HL-60/S4 treated with phorbol 12-myristate 13-acetate at 8.2 ng/mL for 4 days and 3 days (cell line): ENCODE measurements at regions not wholly inside any gene's neighbourhood (a gene's known extent, or its start where the extent isn't known, plus 50 kb on each side); places are given as distances from the start of the nearest gene placed in this dataset.

ENCODE experiments used
- in situ Hi-C: fragments of 300-500 bp; cut with MboI; formaldehyde crosslinking; loops from 2 replicates; pipeline ENCODE4 v1.15.0; 2022; ENCODE audit warnings: low sequenced_read_pairs

DNA sequence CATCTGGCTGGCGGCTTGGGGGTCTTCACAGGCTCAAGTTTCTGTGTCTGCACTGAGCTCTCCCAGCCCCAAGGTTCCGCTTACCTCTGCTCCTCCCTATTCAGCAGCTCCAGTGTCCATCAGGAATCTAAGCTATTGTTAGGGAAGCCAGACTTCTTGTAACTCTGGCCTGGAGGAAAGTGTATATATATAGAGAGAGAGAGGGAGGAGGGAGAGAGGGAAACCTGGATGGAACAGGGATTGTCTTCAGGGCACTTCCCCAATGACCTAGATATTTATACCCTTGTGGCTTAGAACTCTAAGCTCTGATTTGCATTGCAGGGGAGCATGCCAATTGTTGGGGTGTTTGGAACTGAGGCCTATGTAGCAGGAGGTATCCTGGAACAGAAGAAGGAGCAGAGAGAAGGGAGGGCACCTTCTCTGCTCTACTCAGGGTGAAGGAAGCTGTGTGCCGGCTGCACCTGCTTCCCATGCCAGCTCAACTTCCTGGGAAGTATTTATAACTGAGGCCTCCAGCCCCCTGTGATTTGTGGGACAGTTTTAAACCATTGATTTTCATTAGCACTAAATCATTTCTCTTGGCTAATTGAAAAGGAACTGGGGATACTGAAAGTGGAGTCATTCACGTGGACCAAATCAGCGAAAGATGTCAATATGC is 70.9 kb downstream of the NAV1 start:
- in situ Hi-C loops, result no loop called here

DNA sequence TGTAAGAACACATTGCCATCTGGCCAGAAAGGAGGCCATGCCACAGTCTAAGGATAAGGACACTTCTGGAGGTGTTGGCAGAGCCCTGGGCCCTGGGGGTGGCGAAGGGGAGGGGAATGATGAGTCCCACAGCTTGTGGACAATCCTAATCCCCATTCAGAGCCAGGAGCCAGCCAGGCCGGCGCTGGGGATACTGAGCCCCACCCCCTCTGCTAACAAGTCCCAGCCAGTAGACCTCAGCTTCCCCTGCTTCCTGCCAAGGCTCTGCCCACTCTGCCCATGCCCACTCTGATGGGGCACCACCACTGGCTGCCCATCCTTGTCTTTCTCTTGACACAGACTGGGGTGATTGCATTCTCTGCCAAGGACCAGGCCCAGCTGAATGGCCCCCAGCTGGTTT is 71.9 kb downstream of the NAV1 start:
- in situ Hi-C loops, result no loop called here

DNA sequence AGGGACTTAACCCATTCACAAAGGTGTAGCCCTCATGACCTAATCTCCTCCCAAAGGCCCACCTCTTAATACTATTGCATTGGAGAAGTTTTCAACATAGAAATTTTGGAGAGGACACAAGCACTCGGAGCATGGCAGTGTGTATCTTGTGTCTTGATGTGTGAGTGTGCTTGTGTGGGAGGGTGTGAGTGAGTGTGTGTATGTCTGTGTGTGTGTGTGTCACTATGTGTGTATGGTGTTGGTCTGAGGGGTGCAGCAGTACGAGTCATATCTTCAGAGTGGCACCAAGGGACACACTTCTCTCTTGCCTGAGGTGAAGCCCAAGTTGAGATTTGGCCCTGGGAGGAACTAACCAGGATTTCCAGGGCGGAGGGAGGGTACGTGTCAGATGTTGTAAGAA is 73.7 kb downstream of the NAV1 start:
- in situ Hi-C loops, result no loop called here

DNA sequence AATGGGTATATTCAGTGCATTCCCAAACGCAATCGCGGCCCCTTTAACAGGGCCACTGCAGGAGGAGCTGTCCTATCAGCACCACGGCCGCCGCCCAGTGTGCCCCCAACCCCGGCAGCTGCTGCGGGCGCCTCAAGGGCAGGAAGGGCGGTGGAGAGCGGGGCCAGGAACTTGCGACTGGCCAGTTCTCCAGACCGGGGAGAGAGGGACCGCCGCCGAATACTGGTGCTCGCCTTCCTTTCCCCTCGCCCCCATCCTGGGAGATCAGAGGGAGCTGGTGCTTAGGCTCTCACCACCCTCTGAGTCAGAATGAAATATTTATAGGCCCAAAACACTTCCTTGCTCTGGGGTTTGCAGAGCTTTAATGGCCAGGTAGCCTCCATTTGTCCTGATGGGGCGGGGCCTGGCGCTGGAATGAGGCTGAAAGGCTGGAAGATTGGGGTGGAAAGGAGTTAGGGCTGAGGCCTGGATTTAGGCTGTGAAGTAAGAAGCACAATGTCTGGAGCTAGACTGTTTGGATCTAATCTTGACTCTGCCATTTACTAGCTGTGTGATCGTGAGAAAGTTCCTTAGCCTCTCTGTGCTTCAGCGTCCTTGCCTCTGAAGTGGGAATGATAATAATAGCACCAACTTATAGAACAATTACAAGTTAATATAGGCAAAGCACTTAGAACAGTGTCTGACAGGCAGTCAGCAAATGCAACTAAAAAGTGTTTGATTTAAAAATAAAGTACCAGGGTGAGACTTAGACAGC is 75.5 kb downstream of the NAV1 start:
- in situ Hi-C loops, result no loop called here

DNA sequence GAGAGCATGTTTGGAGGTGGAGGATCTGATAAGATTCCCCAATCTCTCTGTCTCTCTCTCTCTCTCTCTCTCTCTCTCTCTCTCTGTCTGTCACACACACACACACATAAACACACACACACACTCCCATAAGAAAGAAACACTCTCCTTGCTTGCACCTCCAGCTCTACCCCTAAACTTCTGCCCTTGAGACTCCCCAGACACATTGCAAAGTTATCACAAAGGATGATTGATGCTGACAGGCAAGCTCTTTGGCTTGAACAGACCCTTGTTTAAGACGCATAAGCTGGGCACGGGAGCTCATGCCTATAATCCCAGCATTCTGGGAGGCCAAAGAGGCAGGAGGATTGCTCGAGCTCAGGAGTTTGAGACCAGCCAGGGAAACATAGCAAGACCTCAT is 78.2 kb downstream of the NAV1 start:
- in situ Hi-C loops, result no loop called here

DNA sequence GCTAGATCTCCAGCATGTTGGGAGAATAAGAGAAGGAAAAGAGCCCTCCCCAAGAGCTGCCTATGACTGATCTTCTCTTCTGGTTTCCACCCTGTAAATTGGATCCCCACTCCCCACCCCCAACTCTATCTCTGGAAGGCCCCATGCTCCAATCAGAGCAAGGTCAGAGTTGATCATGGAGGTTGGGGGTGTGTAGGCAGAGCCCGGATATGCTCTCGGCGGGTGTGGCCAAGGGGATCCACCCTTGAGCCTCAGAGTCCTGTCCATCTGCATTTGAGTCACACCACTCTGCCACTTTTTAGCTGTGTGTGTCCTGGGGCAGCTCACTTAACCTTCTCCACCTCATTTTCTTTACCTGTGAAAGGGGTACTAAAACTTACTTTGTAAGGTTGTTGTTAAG is 79.5 kb downstream of the NAV1 start:
- in situ Hi-C loops, result no loop called here

DNA sequence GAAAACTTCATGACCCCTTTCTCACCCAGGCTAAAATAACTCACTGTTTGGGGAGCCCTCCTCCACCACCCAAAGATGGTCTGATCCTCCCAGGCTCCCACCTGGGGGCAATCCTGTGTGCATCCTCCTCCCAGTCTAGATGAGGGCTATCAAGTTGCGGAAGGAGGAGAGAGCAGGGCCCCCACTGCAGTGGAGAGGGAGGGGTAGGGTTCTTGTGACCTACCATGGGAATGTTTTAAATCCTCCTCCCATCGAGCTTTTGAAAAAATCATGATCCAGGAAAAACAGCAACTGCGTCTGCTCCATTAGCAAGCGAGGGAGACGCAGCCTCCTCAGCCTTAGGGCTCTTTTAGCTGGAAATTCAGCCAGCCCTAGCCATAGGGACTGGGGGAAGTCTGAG is 80.0 kb downstream of the NAV1 start:
- in situ Hi-C loops, result no loop called here

DNA sequence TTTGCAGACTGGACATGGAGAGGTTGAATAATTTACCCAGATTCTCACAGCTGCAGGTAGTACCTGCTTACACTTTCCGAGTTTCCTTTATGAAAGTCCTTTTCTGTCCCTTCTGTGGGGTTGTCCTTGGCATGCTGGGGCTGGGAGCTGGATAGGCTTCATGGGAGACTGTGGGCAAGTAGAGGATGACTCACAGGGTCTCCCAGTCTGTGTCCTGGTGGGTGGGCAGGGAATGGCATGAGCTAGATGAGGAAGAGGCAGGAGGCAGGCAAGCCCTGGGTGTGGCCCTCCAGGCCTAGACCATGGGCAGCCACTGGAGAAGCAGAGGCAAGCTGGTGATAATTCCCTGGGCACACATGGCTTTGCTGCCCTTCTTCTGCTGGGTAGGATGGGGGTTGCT is 80.6 kb downstream of the NAV1 start:
- in situ Hi-C loops, result no loop called here

DNA sequence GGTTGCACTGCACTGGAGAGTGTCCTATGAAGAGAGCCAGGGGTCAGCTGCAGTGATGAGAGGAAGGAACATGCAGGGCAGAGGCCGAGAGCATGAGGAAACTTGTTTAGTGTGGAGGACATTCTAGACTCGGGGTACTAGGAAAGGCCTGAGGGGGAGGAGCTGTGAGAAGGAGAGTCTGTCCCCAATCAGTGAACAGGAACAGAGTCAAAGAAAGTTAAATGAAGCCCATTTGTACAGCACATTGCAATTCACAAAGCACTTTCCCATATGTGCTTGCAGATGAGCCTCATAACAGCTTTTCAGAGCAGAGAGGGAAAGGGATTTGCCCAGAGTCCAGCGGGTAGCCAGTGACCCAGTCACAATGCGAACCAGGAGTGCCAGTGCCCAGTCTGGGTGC is 83.4 kb downstream of the NAV1 start:
- in situ Hi-C loops, result no loop called here

DNA sequence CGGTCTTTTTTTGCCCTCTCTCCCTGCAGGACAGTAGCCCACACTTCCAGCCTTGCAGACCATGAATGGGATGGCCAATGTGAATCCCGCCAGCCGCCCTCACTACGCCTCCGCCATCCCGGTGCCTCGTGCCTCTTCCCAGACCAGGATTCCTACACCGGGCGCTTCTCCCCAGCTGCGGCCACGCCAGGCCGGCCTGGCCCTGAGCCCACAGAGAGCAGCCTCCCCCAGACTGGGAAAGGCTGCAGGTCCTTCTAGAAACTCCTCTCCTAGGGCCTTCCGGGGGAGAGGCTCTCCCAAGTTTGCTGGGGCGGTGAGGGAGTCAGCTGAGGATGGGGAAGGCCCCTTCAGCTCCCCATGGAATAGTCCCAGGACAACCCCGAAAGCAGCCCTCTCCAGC is 83.9 kb downstream of the NAV1 start:
- in situ Hi-C loops, result no loop called here

DNA sequence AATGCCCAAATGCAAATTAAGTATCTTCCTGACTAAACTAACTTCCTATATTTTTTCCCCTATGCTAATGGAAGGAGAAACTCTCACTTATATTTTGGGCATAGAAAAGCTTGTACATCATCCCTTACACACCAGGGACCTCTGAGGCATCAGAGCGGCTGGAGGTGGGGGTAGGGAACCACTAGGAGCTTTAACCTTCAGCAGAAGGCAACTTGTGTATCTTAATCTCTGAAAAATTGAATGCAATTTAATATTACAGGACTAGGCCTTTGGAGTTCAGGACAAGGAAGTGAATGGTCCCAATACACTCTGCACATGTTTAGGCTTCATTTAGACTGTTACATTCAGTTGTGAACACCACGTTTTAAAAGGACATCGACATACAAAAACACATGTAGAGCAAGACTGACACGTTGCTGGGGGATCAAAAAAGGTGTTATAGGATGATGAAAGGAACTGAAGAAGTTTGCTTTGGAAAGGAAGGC is 85.9 kb downstream of the NAV1 start:
- in situ Hi-C loops, result no loop called here

DNA sequence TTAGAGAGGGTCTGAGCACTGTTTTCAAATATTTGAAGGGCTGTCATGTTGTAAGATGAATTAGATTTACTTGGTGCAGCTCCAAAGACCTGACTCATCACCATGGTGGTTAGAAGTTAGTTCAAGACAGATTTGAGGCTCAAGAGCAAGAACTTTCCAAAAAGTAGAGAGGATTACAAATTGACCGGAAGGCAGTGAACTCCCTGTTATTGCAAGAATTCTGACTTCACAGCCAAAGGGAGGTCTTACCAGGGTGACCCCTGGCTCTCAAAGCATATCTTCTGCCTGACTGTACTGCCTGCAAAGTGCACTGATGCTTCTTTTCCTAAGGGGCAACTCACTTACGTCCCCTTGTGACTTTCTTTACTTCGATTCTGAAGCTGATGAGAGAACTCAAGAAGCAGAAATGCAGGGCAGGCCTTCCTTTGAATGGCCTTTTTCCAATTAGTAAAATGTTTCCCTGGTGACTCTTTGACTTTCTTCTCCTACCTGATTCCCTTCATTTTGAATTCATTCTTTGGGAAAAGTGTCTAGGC is 86.4 kb downstream of the NAV1 start:
- in situ Hi-C loops, result no loop called here

DNA sequence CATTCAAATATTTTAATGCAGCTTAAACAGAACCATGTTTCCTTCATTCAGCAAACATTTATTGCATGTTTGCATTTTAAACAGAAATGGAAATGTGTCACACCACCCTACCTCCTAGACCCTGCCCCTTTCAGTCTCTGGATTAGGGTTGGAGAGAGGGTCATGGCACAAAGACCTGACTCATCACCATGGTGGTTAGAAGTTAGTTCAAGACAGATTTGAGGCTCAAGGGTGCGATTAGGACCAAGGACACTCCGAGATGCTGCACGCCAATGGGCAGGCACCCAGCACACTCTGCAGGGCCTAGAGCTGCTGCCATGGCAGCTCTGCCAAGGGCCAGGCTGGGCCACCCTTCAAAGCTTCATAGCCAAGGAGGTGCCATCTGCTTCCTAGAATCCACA is 86.9 kb downstream of the NAV1 start:
- in situ Hi-C loops, result no loop called here

DNA sequence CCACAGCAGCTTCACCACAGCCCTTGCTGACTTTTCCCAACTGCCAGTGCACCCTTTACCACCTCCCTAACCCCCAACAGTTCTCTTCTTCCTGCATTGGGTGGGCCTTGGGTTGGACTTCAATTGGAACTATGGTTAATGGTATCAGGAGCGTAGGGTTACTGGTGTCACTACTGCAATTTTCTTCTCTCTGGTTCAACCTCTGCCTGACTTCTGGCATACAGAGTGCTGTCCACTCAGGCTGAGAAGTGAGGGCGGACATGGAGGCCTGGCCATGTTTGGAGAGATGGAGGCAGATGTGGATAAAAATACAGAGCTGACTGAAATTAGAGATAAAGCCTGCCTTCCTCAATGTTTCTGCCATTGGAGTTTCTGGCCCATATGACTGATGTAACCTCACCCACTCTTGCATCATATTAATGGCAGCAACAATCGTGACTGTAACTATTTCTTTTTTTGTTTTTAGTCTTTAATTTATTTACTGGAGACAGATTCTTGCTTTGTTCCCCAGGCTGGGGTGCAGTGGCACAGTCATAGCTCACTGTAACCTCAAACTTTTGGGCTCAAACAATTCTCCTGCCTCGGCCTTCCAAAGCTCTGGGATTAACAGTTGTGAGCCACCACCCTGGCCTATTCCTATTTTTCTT is 87.8 kb downstream of the NAV1 start:
- in situ Hi-C loops, result no loop called here

DNA sequence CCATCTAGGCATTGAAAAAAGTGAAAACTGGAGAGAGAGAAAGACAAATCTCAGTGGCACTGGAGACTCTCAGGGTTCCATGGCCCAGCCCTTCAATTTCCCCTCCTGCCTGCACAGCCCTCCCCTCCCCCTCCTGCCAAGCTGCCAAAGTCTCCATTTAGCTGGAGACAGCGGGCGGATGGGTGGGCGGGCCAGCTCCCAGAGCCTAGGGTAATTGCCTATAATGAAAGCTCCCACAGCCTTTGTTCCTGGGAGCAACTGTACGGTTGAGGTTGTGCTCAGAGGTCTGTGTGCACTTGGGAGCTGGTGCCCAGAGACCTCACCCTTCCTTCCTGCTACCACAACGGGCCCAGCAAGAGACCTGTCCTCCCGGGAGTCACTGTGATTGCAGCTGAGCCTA is 89.6 kb downstream of the NAV1 start:
- in situ Hi-C loops, result no loop called here

DNA sequence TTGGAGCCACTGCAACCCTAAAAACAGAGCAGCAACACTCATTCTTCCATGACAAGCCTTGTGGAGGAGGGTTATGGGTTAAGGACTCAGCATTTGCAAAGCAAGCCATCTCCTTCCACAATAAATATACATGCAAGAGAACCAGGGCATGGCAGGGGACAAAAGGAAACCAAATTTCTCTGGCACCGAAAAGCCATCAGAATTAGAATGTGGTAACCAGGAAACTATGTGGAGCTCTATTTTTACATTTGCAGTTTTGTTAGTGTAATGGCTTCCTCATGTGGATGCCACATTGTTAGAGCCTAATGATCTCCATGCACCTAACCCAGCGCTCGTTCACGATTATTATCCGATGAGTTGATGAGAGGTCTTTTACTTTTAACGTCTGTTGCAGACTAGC is 91.7 kb downstream of the NAV1 start:
- in situ Hi-C loops, result no loop called here

DNA sequence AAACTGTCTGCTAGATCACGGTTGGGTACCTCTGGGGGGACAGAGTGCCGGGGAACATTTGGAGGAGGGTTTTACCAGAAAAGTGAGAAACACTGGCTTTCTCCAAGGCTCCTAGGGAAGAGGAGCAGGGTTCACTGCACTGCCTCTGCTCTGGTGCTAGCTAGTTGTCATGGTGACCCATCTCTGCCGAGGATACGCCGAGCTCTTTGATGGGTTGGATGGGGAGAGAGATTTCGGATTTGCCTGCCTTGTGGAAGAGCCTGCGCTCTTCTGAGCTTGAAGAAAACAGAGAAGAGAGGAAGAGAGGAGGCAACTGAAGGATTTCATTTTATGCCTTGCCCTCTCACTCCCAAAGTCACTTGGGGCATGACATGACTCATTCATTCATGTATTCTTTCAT is 92.1 kb downstream of the NAV1 start:
- in situ Hi-C loops, result no loop called here

DNA sequence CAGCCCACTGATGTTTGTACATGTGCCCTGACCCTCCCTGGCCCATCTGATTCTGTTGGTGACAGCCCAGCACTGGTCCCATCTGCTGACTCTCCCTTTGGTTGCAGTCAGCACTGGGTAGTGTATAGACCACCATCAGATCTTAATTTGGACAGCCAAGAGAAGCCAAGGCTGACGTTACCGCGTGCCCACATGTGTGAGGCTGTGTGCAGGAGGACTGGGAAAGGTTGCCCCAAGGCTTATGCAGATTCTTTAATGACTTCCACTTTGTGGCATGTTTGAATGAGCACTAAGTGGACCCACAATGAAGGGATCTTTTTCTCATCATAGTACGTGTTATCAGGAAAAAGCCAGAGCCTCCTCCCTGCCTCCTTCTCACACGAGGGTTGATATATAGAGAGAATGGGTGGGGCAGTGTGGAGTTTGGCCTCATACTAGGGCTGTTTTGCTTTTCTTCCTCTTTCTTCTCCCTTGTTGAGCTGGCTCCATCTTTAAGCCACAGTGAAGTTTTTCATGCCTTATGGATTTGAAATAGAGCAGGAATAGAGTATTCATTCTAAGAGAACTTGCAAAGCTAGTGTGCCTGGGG is 93.5 kb downstream of the NAV1 start:
- in situ Hi-C loops, result no loop called here

DNA sequence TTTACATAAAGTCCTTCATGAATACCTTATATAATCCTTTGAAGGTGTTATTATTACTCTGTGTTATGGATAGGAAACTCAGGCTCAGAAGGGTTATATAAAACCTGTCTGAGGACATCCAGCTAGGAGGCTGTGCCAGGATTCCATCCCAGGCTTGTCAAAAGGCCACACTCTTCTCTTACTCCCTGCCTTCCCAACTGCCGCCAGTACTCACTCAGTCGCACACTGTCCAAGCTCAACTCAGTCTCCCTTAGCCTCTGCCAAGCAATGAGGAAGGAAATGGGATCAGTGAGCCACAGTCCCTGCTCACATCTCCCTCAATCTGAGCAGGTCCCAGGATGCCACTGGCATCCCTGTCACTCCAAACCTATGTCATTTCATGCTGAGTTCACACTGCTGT is 94.4 kb downstream of the NAV1 start:
- in situ Hi-C loops, result no loop called here

DNA sequence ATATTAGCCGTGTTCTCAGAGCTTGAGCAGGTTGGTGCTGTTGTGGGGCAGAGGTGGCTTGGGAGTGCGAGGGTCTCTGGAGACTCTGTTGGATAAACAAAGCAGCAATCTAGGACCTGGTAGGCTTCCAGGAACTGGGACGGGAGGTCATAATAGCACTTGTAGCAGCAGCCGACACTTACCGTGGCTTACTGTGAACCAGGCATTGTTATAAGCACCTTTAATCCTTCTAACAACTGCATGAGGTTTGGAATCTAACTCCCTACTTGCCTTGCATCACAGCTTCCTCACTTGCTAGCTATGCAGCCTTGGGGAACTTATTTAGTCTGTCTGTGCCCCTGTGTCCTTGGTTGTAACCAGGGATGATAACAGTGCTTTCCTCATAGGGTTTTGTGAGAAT is 94.9 kb downstream of the NAV1 start:
- in situ Hi-C loops, result no loop called here

DNA sequence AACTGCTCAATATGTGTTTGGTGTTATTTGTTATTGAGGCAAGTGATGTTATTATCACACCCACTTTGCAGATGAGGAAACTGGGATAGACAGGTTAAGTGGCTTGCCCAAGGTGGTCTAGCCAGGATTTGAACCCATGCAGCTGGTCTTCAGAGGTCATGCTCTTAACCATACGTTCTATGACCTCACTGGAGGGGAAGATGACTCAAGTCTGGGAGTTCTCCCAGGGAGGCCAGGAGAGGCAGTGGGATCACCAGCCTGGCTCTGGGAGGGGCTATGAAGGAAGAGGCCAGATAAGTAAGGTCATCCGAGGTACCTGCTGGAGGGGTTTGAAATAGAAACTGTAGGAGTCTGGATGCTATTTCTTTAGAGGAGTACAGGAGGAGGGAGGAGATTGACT is 95.3 kb downstream of the NAV1 start:
- in situ Hi-C loops, result no loop called here

DNA sequence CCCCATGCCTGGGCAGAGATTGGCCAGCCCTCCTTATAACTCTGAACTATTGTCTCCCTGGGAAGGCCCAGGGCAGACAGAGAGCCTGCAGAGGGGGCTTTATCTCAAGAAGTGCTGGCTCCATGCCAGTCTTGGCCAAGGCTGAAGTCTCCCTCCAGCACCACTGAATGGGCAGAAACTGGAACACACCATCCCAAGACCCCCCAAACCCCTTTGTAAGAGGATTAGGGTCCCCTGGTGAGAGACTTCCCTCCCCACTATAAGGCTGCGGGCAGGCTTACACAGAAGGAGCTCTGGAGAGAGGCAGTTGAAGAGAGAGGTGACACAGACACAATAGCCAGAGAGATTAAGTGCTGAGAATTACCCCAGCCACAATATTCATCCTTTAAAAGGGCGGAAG is 97.2 kb downstream of the NAV1 start:
- in situ Hi-C loops, result no loop called here
